Large intestine (tissue), 3 donors: ENCODE measurements at regions not wholly inside any gene's neighbourhood (a gene's known extent, or its start where the extent isn't known, plus 50 kb on each side); places are given as distances from the start of the nearest gene placed in this dataset.

ENCODE experiments used
- DNase-seq, 2 donors: peaks; one replicate each; pipeline versions ENCODE4 v3.0.0 to v3.0.0-alpha.2; 2013
- H3K27ac ChIP-seq: one replicate; pipeline ENCODE4 v1.5.1; 2013; ENCODE audit warnings: low read length
- H3K27me3 ChIP-seq: 2 replicates; pipeline ENCODE4 v1.6.1; 2013; ENCODE audit warnings: low read length; ENCODE audit not compliant: control insufficient read depth, insufficient read depth
- H3K36me3 ChIP-seq: 2 replicates; pipeline ENCODE4 v1.6.1; 2013; ENCODE audit warnings: low read length; ENCODE audit not compliant: control insufficient read depth, insufficient read depth
- H3K4me1 ChIP-seq: one replicate; pipeline ENCODE4 v1.6.1; 2013; ENCODE audit warnings: low read length; ENCODE audit not compliant: control insufficient read depth, insufficient read depth
- H3K4me3 ChIP-seq: one replicate; pipeline ENCODE4 v1.5.1; 2013; ENCODE audit warnings: low read length
- H3K9me3 ChIP-seq: one replicate; pipeline ENCODE4 v1.6.1; 2013; ENCODE audit warnings: mild to moderate bottlenecking, low read depth, low read length, moderate library complexity; ENCODE audit not compliant: control insufficient read depth
- WGBS: methylation state at CpG from one replicate; pipeline ENCODE4 v1.1.5; 2013; ENCODE audit warnings: low lambda C conversion rate; ENCODE audit not compliant: insufficient coverage; 5-methylcytosine and 5-hydroxymethylcytosine counted together

DNA sequence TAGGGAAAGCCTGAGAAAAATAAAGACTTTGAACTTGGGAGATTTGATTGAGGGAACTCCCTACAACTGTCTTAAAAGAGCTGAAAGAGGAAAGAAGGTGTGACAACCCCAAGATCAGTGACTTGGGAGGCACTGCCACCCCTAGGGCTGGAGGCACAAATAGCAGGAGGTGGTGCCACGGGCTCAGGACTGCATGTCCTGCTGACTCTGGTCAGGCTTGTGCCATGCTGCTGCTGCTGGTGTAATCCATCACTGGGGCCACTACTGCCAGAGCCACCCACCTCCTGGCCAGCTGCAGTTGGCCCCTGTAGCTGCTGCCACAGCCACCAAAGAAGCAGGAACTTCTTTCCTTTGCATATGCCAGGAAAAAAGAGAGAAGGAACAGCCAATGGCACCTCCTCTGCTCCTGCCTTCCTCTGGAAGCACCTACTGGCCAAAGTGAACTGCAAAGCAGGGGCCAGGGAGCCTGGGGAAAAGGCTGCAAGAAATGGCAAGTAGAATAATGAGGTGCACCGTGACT lies 730.3 kb downstream of the PTPRU start:
- H3K4me1 ChIP-seq, result no peaks in the 10 kb centered on the region
- H3K4me3 ChIP-seq, result no peak overlapping the region
- no CpG with 5 or more reads among the region's 2 CpGs for WGBS
- no peak overlapping the region for H3K27ac ChIP-seq
- DNase-seq, result no peak
- H3K27me3 ChIP-seq, result peaks cover 9% of the 10 kb centered on the region
- no peaks in the 10 kb centered on the region for H3K36me3 ChIP-seq
- H3K9me3 ChIP-seq, result no peaks in the 10 kb centered on the region

DNA sequence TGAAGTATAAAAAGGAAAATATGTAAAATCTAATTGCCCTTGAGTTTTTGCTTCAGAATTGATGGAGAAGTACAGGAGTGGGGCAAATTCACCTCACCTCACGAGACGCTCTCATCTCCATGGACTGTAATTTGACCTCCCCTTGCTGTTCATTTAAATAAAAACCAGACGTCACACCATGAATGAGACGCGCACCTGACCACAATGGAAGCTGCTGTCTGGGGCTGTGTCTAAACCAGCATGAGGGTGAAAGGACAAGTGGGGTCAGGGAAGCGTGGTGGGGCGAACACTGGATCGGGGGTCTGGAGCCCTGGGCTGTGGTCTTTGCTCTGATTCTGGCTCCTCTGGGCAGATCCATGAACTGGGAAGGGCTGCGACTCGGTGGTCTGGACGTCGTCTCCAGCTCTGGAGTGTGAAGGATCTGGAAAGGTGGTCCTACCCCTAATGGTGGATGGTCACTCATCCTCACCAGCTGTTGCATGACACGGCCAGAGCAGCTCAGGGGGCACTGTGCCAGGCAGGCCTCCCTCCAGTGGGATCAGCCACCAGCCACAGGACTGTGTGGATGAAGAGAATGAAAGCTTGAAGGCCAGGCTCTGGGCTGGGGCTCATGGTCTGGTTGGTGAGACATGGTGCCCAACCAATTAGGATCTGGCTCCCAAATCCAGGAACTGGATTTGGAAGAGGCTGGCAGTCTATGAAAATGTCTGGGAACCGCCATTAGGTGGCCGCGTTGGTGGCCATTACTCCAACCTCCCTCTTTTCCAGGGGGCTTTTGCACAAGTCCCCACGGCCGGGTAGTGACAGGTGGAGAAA lies 728.6 kb downstream of the PTPRU start:
- WGBS, result 55% methylated on average over 2 of the region's 18 CpGs
- Histone ChIP-seq H3K4me1 (no peaks in the 10 kb centered on the region), H3K27ac (no peak overlapping the region), H3K4me3 (no peak overlapping the region), H3K36me3 (no peaks in the 10 kb centered on the region), H3K27me3 (peaks cover 9% of the 10 kb centered on the region), H3K9me3 (no peaks in the 10 kb centered on the region)
- DNase-seq, result no peak

DNA sequence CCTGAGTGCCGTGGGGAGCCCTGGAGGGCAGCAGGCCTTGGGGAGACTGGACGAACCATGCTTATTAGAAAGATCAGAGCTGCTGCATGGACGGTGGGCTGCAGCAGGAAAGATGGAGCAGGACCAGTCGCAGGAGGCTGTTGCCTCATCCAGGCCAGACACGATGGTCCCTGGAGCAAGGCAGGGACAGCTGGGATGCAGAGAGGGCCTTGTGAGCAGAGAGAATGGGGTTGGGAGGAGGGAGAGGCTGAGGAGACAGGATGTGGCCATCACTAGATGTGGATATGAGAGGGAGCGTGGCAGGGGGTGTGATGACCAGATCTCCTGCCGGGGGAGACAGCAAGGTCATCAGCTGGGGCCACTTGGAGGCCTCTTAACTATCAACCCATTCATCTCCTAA lies 727.6 kb downstream of the PTPRU start:
- H3K9me3 ChIP-seq, result no peaks in the 10 kb centered on the region
- no peak for DNase-seq
- H3K4me1 ChIP-seq, result no peaks in the 10 kb centered on the region
- H3K27ac ChIP-seq, result no peak overlapping the region
- no peak overlapping the region for H3K4me3 ChIP-seq
- WGBS, result no CpG with 5 or more reads among the region's 7 CpGs
- H3K36me3 ChIP-seq, result no peaks in the 10 kb centered on the region
- H3K27me3 ChIP-seq, result peaks cover 9% of the 10 kb centered on the region

DNA sequence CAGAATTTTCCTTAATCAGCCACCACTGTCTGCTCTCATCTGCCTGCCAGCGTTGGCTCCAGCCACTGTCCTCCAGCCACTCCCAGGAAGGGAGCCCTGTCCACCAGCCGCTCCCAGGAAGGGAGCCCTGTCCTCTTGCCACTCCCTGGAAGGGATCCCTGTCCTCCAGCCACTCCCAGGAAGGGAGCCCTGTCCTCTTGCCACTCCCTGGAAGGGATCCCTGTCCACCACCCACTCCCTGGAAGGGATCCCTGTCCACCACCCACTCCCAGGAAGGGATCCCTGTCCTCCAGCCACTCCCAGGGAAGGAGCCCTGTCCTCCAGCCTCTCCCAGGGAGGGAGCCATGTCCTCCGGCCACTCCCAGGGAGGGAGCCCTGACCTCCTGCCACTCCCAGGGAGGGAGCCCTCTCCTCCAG lies 726.5 kb downstream of the PTPRU start:
- WGBS, result no CpG with 5 or more reads among the region's 3 CpGs
- Histone ChIP-seq H3K4me1 (no peaks in the 10 kb centered on the region), H3K9me3 (no peaks in the 10 kb centered on the region), H3K4me3 (no peak overlapping the region), H3K27me3 (peaks cover 9% of the 10 kb centered on the region), H3K36me3 (no peaks in the 10 kb centered on the region), H3K27ac (no peak overlapping the region)
- DNase-seq, result no peak

DNA sequence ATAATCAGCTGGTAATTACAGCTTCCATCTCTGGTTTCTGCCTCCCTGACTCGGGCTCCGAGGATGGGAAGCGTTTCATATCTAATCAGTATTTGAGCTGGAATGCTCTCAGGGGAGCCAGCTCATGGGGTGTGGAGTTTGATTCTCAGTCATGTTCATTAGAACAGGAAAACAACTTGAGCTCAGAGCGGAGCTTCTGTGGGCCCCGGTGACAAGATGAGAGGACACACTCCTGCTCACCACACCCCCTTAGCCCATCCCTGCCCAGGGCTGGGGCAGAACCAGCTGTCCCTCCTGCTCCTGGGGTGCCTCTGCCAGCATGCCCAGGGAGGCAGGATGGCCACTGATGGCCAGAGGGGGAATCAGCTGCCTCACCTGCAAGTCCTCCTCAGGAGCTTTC lies 726.0 kb downstream of the PTPRU start:
- H3K36me3 ChIP-seq, result no peaks in the 10 kb centered on the region
- H3K27ac ChIP-seq, result no peak overlapping the region
- H3K27me3 ChIP-seq, result peaks cover 9% of the 10 kb centered on the region
- no peaks in the 10 kb centered on the region for H3K4me1 ChIP-seq
- no peaks in the 10 kb centered on the region for H3K9me3 ChIP-seq
- no peak overlapping the region for H3K4me3 ChIP-seq
- no peak for DNase-seq
- no CpG with 5 or more reads among the region's 5 CpGs for WGBS

DNA sequence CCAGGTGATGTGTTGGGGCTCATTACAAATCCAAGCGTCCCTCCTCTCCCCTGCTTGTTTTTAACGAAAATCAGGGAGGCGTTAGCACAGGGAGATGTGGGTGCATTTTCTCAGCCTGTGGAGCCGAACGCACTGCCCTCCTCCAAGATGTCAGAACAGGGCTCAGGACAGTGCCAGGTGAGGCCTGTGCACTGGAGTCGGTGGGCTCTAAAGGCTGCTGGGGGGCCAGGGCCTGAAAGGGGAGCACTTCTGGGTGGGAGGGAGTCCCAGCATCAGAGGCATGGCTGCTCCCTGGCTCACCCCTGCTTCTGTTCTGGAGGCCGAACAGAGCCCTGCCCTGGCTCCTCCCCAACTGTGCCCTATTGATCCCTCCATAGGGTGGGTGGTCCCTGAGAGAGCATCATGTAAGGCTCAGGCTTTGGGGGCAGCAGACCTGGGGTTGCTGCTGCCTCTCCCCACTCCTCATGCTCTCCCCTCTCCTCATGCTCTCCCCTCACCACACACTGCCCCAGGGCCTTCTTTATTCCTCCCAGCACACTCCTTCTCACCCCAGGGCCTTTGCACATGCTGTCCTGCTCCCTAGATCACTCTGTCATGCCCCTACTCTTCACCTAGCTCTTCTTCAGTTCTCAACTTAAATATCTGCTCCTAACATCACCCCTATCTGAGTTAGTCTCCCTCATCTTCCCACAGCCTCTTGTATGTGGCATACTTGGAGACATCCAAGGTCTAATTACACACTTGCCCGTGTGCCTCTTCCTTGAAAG lies 725.2 kb downstream of the PTPRU start:
- no peak for DNase-seq
- Histone ChIP-seq H3K4me1 (no peaks in the 10 kb centered on the region), H3K36me3 (no peaks in the 10 kb centered on the region), H3K4me3 (no peak overlapping the region), H3K9me3 (no peaks in the 10 kb centered on the region), H3K27me3 (peaks cover 8% of the 10 kb centered on the region), H3K27ac (no peak overlapping the region)
- WGBS, result no CpG with 5 or more reads among the region's 8 CpGs

DNA sequence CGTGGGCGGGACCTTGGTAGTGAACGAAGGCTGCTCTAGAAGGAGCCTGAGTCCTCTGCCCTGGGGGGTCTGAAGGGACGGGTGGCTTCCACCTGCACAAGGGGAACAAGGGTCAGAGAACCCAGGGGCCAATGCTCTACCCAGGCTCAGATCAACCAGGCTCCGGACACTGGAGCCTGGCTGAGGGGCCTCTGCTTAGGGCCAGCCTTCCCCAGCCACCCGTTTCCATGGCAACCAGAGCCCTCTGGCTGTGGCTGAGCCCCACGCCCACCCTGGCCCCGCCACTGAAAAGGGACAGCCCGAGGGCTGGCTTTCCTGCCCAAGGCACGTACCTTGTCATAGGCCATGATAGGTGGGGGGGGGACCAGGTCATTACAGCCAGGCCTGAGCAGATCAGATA lies 724.6 kb downstream of the PTPRU start:
- no peak for DNase-seq
- Histone ChIP-seq H3K27me3 (peaks cover 3% of the 10 kb centered on the region), H3K4me1 (no peaks in the 10 kb centered on the region), H3K4me3 (no peak overlapping the region), H3K36me3 (no peaks in the 10 kb centered on the region), H3K9me3 (no peaks in the 10 kb centered on the region), H3K27ac (no peak overlapping the region)
- no CpG with 5 or more reads among the region's 10 CpGs for WGBS

DNA sequence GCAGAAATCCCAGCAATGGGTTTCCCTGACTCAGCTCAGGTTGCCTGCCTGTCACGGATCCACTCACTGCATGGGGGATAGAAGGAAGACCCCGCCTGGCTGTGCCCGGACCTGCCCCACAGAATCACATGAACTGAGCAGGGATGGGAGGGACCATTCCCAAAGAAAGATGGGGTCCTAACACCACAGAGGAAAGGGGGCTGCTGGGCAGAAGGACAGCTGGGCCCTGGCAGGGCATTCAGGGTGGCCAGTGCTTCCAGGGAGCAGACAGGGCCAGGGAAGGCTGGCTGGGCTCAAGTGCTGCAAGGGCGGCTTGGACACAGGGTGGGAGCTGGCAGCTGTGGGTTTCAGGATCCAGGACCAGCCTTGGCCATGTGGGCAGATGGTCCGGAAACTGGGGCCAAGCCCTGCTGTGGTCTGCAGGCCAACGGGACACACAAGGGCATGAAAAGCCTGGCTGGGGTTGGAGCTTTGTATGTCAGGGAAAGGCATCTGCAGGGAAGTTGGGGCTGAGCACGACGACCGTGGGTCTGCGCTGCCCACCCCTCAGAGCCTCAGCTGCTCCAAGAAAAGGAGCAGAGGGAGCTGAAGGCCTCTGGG lies 723.9 kb downstream of the PTPRU start:
- H3K9me3 ChIP-seq, result no peaks in the 10 kb centered on the region
- DNase-seq, result no peak
- no peaks in the 10 kb centered on the region for H3K4me1 ChIP-seq
- peaks cover 3% of the 10 kb centered on the region for H3K27me3 ChIP-seq
- no CpG with 5 or more reads among the region's 10 CpGs for WGBS
- no peak overlapping the region for H3K4me3 ChIP-seq
- no peak overlapping the region for H3K27ac ChIP-seq
- H3K36me3 ChIP-seq, result no peaks in the 10 kb centered on the region

DNA sequence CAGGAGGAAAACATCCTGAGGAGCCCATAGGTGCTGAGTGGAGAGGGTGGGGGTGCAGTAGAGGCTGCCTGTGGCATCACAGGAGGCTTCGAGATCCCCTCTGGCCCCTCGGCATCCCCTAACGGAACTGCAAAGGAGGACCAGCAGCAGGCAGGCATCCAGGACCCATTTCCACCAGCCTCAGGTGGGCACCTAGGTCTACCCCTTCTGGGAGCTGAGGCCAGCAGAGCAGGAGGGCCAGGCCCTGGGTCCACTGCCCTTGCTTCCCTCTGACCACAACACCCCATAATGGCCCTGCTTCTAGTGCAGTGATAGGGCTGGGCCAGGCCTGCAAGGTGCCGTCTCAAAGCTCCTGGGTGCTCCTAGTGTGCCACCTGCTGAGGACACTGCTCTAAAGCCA lies 723.0 kb downstream of the PTPRU start:
- Histone ChIP-seq H3K36me3 (no peaks in the 10 kb centered on the region), H3K27me3 (peaks cover 3% of the 10 kb centered on the region), H3K4me1 (no peaks in the 10 kb centered on the region), H3K9me3 (no peaks in the 10 kb centered on the region), H3K4me3 (no peak overlapping the region), H3K27ac (no peak overlapping the region)
- WGBS, result no CpG with 5 or more reads among the region's 4 CpGs
- DNase-seq, result no peak

DNA sequence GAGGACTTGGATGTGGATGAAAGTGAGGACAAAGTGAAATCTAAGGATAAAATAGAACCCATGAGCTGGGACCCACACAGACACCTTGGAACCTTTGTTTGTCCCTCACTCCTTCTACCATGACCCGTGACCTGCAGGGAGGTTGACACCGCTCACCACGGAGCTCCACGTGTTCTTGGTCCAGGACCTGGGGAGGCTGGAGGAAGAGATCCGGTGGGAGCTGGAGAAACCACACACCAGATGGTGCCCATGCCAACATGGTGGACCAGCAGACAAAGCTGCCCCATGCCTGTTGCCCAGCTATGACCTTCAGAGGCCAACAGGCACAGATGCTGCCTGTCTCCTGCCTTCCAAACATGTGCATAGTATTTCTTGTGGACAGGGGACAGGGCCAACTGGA lies 721.9 kb downstream of the PTPRU start:
- Histone ChIP-seq H3K4me3 (no peak overlapping the region), H3K4me1 (no peaks in the 10 kb centered on the region), H3K36me3 (no peaks in the 10 kb centered on the region), H3K27me3 (peaks cover 3% of the 10 kb centered on the region), H3K9me3 (no peaks in the 10 kb centered on the region), H3K27ac (no peak overlapping the region)
- WGBS, result no CpG with 5 or more reads among the region's 5 CpGs
- DNase-seq, result no peak
